HFF-Myc (cell line): ENCODE measurements at regions not wholly inside any gene's neighbourhood (a gene's known extent, or its start where the extent isn't known, plus 50 kb on each side); places are given as distances from the start of the nearest gene placed in this dataset.

Experiments
- DNase-seq: peaks from one replicate; pipeline ENCODE4 v3.0.0-alpha.2; 2011; ENCODE audit warnings: low read depth; ENCODE audit errors: extremely low read depth
- H3K4me3 ChIP-seq: replicated peaks from 2 replicates; pipeline ENCODE4 v1.5.1; 2011; ENCODE audit warnings: low read depth, mild to moderate bottlenecking, control low read depth, low read length
- TF ChIP-seq, protein P1 (sequence below): IDR thresholded peaks from 2 replicates; pipeline ENCODE4 v1.5.1; 2012; ENCODE audit warnings: mild to moderate bottlenecking, low read depth, low read length, control low read depth; ENCODE audit errors: missing control alignments

DNA sequence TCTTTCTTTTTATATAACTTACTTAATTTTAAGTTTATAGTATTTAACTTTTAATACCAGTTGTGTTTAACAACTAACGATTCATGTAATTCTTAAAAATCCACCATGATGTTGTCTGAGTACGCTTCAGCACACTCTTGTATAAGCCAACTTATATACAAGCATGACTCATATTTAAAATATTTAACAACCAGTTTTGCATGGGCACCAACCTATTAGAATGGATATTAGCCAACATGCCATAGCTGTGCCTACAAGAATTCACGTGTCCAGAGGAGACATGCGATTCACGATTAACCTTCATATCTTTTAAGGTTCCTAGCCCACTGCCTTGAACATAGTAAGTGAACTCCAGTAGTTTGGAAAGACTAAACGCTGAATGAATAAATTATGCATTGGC, 1023.2 kb downstream of the TBL1XR1 start:
- DNase-seq: no peak
- TF ChIP-seq, protein P1, sequence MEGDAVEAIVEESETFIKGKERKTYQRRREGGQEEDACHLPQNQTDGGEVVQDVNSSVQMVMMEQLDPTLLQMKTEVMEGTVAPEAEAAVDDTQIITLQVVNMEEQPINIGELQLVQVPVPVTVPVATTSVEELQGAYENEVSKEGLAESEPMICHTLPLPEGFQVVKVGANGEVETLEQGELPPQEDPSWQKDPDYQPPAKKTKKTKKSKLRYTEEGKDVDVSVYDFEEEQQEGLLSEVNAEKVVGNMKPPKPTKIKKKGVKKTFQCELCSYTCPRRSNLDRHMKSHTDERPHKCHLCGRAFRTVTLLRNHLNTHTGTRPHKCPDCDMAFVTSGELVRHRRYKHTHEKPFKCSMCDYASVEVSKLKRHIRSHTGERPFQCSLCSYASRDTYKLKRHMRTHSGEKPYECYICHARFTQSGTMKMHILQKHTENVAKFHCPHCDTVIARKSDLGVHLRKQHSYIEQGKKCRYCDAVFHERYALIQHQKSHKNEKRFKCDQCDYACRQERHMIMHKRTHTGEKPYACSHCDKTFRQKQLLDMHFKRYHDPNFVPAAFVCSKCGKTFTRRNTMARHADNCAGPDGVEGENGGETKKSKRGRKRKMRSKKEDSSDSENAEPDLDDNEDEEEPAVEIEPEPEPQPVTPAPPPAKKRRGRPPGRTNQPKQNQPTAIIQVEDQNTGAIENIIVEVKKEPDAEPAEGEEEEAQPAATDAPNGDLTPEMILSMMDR: no peak
- H3K4me3 ChIP-seq: no peak overlapping the region

DNA sequence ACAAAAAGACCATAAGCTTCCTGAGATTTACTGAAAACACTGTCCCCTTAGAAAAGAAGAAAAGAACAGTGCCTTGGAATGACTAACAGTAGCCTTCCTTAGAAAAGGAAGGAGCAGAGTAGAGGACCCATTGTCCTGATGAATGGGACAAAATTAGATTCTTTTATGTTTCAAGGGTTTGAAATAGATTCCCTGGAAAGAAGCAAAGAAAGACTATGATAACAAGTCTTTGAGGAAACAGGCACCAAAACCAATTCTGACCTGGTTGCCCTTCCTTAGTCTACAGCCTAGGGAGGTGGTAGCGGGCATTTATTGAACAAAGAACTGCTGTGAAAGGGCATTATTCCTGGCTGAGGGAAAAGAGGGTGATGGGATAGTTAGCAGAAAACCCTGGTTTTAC, 1024.8 kb downstream of the TBL1XR1 start:
- TF ChIP-seq, protein P1: no peak

DNA sequence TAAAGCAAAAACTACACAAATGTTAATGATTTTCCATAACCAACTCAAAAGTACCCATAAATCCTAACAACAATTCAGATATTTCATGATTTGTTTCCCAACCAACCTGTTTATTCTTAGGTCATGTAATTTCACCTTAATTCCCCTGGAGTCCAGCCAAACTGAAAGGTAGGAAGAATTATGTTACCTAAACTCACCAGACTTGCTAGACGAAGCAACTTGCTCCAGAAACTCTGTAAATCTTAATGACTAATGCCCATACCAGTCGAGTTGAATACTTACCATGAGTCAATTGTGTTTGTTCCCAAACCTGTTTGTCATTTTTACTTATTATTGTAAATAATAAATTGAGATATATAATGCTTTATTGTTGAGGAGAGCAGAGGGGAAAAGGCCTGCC, 1030.0 kb downstream of the TBL1XR1 start:
- TF ChIP-seq, protein P1: no peak
- H3K4me3 ChIP-seq: no peak overlapping the region
- DNase-seq: no peak

More for the DNA sequence above, 1024.8 kb downstream of the TBL1XR1 start:
- no peak for DNase-seq
- no peak overlapping the region for H3K4me3 ChIP-seq

DNA sequence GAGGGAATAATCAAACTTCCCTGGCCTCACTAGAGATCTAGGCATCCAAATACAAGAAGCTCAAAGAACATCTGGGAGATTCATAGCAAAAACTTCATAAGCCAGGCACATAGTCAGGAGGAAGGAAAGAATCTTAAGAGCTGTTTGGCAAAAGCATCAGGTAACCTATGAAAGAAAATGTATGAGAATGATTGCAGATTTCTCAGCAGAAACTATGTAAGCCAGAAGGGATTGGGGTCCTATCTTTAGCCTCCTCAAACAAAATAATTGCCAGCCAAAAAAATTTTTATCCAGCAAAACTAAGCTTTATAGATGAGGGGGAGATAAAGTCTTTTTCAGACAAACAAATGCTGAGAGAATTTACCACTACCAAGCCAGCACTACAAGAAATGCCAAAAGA, 1036.3 kb downstream of the TBL1XR1 start:
- TF ChIP-seq, protein P1: no peak
- no peak for DNase-seq
- no peak overlapping the region for H3K4me3 ChIP-seq

DNA sequence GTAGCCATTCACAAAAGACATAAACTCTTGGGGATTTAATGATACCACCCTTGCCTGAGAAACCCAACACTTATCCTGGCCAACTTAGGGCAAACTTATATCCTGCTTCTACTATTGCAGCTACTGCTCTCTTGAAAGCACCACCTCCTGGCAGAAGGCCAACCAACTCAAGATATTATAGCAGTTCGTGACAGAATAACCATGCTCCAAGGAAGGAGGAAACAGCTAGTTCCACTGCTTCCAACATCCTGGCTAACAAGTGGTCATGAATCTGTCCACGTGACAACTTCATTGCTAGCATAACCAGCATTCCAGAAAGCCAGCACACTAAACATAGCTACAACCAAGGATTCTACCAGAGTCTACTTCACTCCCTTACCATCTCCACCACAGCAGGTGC, 1037.5 kb downstream of the TBL1XR1 start:
- peak; percentile 5 for DNase-seq
- TF ChIP-seq, protein P1: no peak
- no peak overlapping the region for H3K4me3 ChIP-seq

DNA sequence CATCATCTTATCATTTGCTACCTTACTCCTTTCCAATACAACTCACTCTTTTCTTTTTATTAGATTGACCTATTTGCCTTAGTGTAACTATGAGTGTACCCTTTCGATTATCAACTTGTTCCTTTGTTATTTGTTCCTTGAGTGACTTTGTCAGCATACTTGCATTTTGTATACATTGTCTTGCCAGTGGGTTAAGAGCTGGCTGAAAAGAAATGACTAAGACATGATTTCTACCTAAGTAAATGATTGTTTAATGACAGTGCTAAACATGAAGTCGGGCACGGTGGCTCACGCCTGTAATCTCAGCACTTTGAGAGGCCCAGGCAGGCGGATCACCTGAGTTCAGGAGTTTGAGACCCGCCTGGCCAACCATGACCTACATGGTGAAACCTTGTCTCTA, 1042.3 kb downstream of the TBL1XR1 start:
- TF ChIP-seq, protein P1: no peak
- no peak overlapping the region for H3K4me3 ChIP-seq
- no peak for DNase-seq

DNA sequence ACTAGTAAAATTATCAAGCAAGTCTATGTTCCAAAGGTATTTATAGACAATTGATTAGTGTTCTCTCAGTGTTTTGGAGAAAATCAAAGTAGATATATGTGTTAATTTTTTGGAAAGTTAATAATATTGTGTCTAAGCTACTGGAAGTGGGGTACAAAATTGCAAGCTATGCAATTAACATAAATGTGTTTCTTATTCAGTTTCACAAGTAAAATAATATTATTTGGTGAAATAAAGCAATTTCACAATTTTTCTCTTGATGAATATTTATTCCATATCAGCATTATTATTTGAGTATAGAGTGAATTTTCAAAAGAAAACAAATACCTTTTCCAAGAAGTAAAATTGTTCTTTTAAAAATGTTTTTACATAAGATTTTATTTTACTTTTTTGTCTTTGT, 1047.7 kb downstream of the TBL1XR1 start:
- H3K4me3 ChIP-seq: no peak overlapping the region
- no peak for DNase-seq
- TF ChIP-seq, protein P1: no peak
